ENCODE measurements at regions not wholly inside any gene's neighbourhood (a gene's known extent, or its start where the extent isn't known, plus 50 kb on each side); places are given as distances from the start of the nearest gene placed in this dataset.

DNA sequence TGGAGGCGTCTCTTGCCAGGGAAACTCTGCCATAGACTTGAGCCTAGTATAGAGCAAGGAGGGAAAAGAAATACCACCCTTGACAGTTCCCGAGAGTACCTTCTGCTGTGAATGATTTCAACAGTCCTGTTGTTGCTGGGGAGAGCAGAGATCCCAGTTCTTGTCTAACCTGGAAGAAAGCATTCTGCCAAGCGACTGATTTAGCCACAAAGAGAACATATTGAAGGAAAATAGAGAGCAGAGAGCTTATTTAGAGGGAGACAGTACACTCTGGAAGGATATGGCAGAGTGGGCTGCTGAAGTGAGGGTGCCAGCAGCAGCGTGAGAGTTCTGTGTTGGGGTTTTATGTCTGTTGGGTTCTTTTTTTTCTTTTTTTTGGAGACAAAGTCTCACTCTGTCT lies 966.9 kb upstream of the TMEM132C start:
- H3K4me3 ChIP-seq (ENCODE audit: low read depth, low read length): no peak overlapping the region
- TF ChIP-seq, protein P1, sequence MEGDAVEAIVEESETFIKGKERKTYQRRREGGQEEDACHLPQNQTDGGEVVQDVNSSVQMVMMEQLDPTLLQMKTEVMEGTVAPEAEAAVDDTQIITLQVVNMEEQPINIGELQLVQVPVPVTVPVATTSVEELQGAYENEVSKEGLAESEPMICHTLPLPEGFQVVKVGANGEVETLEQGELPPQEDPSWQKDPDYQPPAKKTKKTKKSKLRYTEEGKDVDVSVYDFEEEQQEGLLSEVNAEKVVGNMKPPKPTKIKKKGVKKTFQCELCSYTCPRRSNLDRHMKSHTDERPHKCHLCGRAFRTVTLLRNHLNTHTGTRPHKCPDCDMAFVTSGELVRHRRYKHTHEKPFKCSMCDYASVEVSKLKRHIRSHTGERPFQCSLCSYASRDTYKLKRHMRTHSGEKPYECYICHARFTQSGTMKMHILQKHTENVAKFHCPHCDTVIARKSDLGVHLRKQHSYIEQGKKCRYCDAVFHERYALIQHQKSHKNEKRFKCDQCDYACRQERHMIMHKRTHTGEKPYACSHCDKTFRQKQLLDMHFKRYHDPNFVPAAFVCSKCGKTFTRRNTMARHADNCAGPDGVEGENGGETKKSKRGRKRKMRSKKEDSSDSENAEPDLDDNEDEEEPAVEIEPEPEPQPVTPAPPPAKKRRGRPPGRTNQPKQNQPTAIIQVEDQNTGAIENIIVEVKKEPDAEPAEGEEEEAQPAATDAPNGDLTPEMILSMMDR (IDR thresholded peaks at IDR 0.05; ENCODE audit: low read depth, low read length): no peak
- TF ChIP-seq MYC (IDR thresholded peaks at IDR 0.05; ENCODE audit: low read depth, low read length): no peak
- TF ChIP-seq POLR2A (IDR thresholded peaks at IDR 0.05; ENCODE audit: extremely low read depth, insufficient read length): no peak
- TF ChIP-seq, protein P2, sequence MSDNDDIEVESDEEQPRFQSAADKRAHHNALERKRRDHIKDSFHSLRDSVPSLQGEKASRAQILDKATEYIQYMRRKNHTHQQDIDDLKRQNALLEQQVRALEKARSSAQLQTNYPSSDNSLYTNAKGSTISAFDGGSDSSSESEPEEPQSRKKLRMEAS (IDR thresholded peaks at IDR 0.05; ENCODE audit: low read depth, low read length): no peak
- DNase-seq (ENCODE audit: low read depth): no peak

DNA sequence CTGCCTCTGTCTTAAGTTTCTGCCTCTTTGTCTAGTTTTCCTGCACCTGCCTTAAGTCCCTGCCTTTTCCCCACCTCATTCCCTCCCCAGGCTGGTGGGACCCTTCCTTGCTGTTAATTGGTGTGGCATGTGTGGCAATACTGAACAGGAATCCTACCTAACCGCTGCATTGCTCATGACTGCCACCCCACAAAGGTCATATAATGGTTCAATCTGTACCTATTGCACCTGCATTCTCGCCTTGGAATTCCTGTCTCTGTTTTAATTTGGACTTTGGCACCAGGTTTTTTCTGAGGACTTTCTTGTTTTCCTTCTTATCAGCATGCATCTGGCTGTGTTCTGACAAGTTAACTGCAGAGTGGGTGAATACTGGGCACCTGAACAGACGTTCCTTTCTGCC lies 966.2 kb upstream of the TMEM132C start:
- DNase-seq (ENCODE audit: low read depth): no peak
- TF ChIP-seq MYC (IDR thresholded peaks at IDR 0.05; ENCODE audit: low read depth, low read length): no peak
- TF ChIP-seq POLR2A (IDR thresholded peaks at IDR 0.05; ENCODE audit: extremely low read depth, insufficient read length): no peak
- TF ChIP-seq, protein P1 (IDR thresholded peaks at IDR 0.05; ENCODE audit: low read depth, low read length): no peak
- TF ChIP-seq, protein P2 (IDR thresholded peaks at IDR 0.05; ENCODE audit: low read depth, low read length): no peak
- H3K4me3 ChIP-seq (ENCODE audit: low read depth, low read length): no peak overlapping the region

DNA sequence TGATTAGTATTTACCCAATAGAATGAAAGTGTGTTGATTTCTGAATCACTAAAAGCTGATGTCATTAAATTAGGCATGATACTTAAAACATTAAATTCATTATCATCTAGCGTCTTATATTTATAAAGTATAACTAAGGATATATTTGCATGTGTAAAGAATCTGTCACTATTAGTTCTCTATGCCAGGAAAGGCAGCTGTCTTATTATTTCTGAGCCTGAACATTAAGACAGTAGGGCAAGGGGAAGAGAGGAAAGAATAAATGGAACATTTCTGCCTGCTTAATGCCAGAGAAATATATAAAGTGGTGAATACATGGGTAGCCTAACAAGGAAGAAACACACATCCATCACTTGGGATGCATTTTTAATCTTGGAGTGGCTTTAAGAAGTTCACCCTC lies 965.1 kb upstream of the TMEM132C start:
- no peak overlapping the region for H3K4me3 ChIP-seq (ENCODE audit: low read depth, low read length)
- TF ChIP-seq, protein P2 (IDR thresholded peaks at IDR 0.05; ENCODE audit: low read depth, low read length): no peak
- TF ChIP-seq, protein P1 (IDR thresholded peaks at IDR 0.05; ENCODE audit: low read depth, low read length): no peak
- TF ChIP-seq POLR2A (IDR thresholded peaks at IDR 0.05; ENCODE audit: extremely low read depth, insufficient read length): no peak
- no peak for TF ChIP-seq MYC (IDR thresholded peaks at IDR 0.05; ENCODE audit: low read depth, low read length)
- DNase-seq (ENCODE audit: low read depth): no peak

DNA sequence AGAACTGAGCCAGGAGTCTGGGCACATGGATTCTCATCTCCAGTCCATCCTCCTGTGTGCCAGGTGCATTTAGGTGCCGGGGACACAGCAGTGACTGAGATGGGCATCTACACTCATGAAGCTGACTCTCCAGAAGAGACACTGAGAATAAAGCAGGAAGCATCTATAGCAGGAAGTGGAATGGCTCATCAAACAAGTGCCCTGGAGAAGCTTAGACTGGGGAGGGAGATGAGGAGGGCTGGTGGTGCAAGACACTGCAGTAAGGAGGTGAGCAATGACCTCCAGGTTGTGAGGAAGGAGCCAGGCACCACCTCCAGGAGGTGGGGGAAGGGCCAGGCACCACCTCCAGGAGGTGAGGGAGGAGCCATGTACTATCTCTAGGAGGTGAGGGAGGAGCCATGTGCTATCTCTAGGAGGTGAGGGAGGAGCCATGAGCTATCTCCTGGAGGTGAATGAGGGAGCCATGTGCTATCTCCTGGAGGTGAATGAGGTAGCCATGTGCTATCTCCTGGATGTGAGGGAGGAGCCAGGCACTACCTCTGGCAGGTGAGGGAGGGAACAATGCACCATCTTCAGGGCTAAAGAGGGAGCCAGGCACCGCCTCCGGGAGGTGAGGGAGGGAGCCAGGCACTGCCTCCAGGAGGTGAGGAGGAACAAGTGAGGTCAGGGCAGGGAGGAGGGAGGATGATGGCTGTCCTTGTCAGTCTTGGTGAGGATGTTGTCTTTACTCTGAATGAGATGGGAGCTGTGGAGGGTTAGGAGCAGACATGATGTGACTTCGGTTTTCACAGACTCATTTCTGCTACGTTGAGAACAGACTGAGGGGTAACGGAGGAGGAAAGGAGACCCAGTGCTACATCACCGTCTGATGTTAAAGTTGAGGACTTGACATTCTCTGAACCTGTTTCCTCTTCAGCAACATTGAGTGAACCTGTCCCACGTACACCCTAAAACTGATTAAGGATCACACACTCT lies 961.9 kb upstream of the TMEM132C start:
- TF ChIP-seq, protein P2 (IDR thresholded peaks at IDR 0.05; ENCODE audit: low read depth, low read length): no peak
- no peak for TF ChIP-seq POLR2A (IDR thresholded peaks at IDR 0.05; ENCODE audit: extremely low read depth, insufficient read length)
- TF ChIP-seq, protein P1 (IDR thresholded peaks at IDR 0.05; ENCODE audit: low read depth, low read length): no peak
- no peak for TF ChIP-seq MYC (IDR thresholded peaks at IDR 0.05; ENCODE audit: low read depth, low read length)
- no peak overlapping the region for H3K4me3 ChIP-seq (ENCODE audit: low read depth, low read length)
- DNase-seq (ENCODE audit: low read depth): no peak

DNA sequence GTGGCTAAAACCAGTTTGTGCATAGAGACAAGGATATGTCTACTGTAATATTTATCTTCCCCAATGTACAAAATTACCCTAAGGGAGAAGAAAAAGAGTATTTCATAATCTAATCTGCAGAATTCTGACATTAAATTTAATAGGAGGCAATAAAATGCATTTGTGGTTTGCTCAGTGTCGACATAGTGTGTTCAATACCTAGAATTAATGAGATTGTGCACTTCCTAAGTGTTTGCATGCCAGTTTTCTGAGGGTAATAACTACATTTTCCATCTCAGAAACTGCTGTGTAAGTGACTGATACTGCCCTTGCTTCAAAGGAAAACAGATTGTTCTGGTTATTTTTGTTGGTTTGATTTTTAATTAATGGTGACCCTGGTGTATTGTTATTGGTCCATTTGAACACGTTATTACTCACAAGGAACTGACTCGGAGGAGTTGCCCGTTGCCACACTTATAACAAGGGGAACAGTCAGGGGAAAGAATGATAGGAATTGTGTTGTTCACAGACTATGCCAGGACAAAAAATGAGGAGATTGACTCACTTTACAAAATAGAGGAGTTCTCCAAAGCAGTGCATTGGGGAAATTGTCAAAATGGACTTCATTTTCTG lies 960.3 kb upstream of the TMEM132C start:
- no peak overlapping the region for H3K4me3 ChIP-seq (ENCODE audit: low read depth, low read length)
- TF ChIP-seq POLR2A (IDR thresholded peaks at IDR 0.05; ENCODE audit: extremely low read depth, insufficient read length) (no peak), MYC (IDR thresholded peaks at IDR 0.05; ENCODE audit: low read depth, low read length) (no peak)
- TF ChIP-seq, protein P2 (IDR thresholded peaks at IDR 0.05; ENCODE audit: low read depth, low read length): no peak
- TF ChIP-seq, protein P1 (IDR thresholded peaks at IDR 0.05; ENCODE audit: low read depth, low read length): no peak
- no peak for DNase-seq (ENCODE audit: low read depth)
